Neural crest cell (in vitro differentiated cells): ENCODE measurements at regions not wholly inside any gene's neighbourhood (a gene's known extent, or its start where the extent isn't known, plus 50 kb on each side); places are given as distances from the start of the nearest gene placed in this dataset.
"Not testable (repeated sequence)": the region's sequence is repeated elsewhere in the genome, so short reads cannot be mapped to it uniquely, and the experiment has no call there.

Experiments
- DNase-seq: peaks from one replicate; pipeline ENCODE4 v3.0.0; 2021; ENCODE audit warnings: low read depth, mixed read lengths, low spot score
- H3K27ac Mint-ChIP-seq: one replicate; pipeline ENCODE4 v1.8.0; 2021; ENCODE audit warnings: mild to moderate bottlenecking, mixed read lengths; ENCODE audit not compliant: unreplicated experiment
- H3K27me3 Mint-ChIP-seq: 2 replicates; pipeline ENCODE4 v1.8.0; 2021; ENCODE audit warnings: low read depth, mild to moderate bottlenecking, mixed read lengths
- H3K36me3 Mint-ChIP-seq: 2 replicates; pipeline ENCODE4 v1.8.0; 2021; ENCODE audit warnings: low read depth, mild to moderate bottlenecking, mixed read lengths
- H3K4me1 Mint-ChIP-seq: 2 replicates; pipeline ENCODE4 v1.8.0; 2021; ENCODE audit warnings: mixed read lengths
- H3K4me3 Mint-ChIP-seq: one replicate; pipeline ENCODE4 v1.8.0; 2021; ENCODE audit warnings: mild to moderate bottlenecking, mixed read lengths
- H3K9me3 Mint-ChIP-seq: 2 replicates; pipeline ENCODE4 v1.8.0; 2021; ENCODE audit warnings: mixed read lengths
- CTCF ChIP-seq: fragments of 200-600 bp; sonication (generic); conservative IDR thresholded peaks from 2 replicates; pipeline ENCODE4 v1.5.0; 2021; ENCODE audit warnings: antibody characterized with exemption, mild to moderate bottlenecking

GRCh38 chr18:22709288-22710060 lies 223.7 kb upstream of the RBBP8 start:
- Mint-ChIP-seq H3K4me1 (peaks cover 26% of the 10 kb centered on the region), H3K9me3 (peaks cover 3% of the 10 kb centered on the region), H3K27me3 (no peaks in the 10 kb centered on the region), H3K27ac (no peak overlapping the region), H3K4me3 (no peak overlapping the region), H3K36me3 (no peaks in the 10 kb centered on the region)
- DNase-seq = no peak
- no peak for TF ChIP-seq CTCF

DNA sequence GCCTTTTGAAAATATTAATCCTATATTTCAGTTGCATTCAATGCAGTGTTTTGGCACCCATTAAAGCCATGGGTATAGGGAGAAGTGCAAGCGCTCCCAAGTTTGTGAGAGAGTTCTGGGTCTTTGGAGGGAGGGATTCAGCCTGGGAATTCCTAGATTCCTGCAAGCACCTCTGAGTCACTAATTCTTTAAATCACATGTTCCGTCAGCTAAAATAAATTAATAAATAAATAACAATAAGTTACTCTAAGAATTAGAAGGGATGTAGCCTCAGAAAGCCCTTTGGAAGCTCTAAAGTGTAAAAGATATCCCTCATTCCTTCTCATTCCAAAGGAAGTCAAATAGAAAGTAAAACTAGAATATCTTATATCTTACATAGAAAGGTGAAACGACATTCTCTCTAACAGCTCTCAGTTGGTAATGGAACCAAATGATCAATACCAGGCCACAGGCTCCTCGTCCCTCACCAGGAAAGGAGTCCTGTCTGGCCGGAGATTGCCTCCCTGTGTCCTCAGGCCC lies 222.4 kb upstream of the RBBP8 start:
- H3K4me3 Mint-ChIP-seq = no peak overlapping the region
- H3K9me3 Mint-ChIP-seq = peaks cover 3% of the 10 kb centered on the region
- no peaks in the 10 kb centered on the region for H3K36me3 Mint-ChIP-seq
- DNase-seq = no peak
- H3K27me3 Mint-ChIP-seq = no peaks in the 10 kb centered on the region
- H3K27ac Mint-ChIP-seq = no peak overlapping the region
- H3K4me1 Mint-ChIP-seq = peaks cover 26% of the 10 kb centered on the region
- no peak for TF ChIP-seq CTCF

- no peak overlapping the region for H3K4me3 Mint-ChIP-seq
- no peaks in the 10 kb centered on the region for H3K9me3 Mint-ChIP-seq
- H3K4me1 Mint-ChIP-seq = peaks cover 26% of the 10 kb centered on the region
- H3K27me3 Mint-ChIP-seq = no peaks in the 10 kb centered on the region
- TF ChIP-seq CTCF = no peak
- H3K36me3 Mint-ChIP-seq = no peaks in the 10 kb centered on the region
- no peak overlapping the region for H3K27ac Mint-ChIP-seq
- DNase-seq = no peak
These were observed 221.9 kb upstream of the RBBP8 start for GRCh38 chr18:22711192-22711685.

- H3K27me3 Mint-ChIP-seq = no peaks in the 10 kb centered on the region
These were observed 219.6 kb upstream of the RBBP8 start for GRCh38 chr18:22713511-22713910.

GRCh38 chr18:22717536-22717935 lies 215.6 kb upstream of the RBBP8 start:
- not testable (repeated sequence) for H3K4me3 Mint-ChIP-seq, H3K27ac Mint-ChIP-seq, H3K27me3 Mint-ChIP-seq, DNase-seq, H3K9me3 Mint-ChIP-seq, H3K36me3 Mint-ChIP-seq
- H3K4me1 Mint-ChIP-seq = peaks cover 15% of the 10 kb centered on the region

More at GRCh38 chr18:22713511-22713910, 219.6 kb upstream of the RBBP8 start:
- H3K27ac Mint-ChIP-seq = no peak overlapping the region
- peak overlapping the region; percentile 36 for H3K4me3 Mint-ChIP-seq
- TF ChIP-seq CTCF = no peak
- peaks cover 26% of the 10 kb centered on the region for H3K4me1 Mint-ChIP-seq
- no peaks in the 10 kb centered on the region for H3K36me3 Mint-ChIP-seq
- DNase-seq = no peak
- H3K9me3 Mint-ChIP-seq = no peaks in the 10 kb centered on the region

GRCh38 chr18:22723221-22723620 lies 209.9 kb upstream of the RBBP8 start:
- H3K4me3 Mint-ChIP-seq = no peak overlapping the region
- no peak overlapping the region for H3K27ac Mint-ChIP-seq
- no peaks in the 10 kb centered on the region for H3K27me3 Mint-ChIP-seq
- TF ChIP-seq CTCF = no peak
- H3K4me1 Mint-ChIP-seq = no peaks in the 10 kb centered on the region
- no peaks in the 10 kb centered on the region for H3K36me3 Mint-ChIP-seq
- H3K9me3 Mint-ChIP-seq = no peaks in the 10 kb centered on the region
- DNase-seq = no peak
